ENCODE measurements at regions not wholly inside any gene's neighbourhood (a gene's known extent, or its start where the extent isn't known, plus 50 kb on each side); places are given as distances from the start of the nearest gene placed in this dataset.

GRCh38 chr1:38267037-38268036, 220.7 kb upstream of the POU3F1 start:
- TF ChIP-seq POLR2AphosphoS5 (IDR thresholded peaks at IDR 0.05) (no peak), CTCF (IDR thresholded peaks at IDR 0.05) (no peak), POLR2A (IDR thresholded peaks at IDR 0.05; ENCODE audit: low read depth) (no peak)
